NCI-H526 treated with DMSO at 0.1 percent for 48 hours (cell line): ENCODE measurements at regions not wholly inside any gene's neighbourhood (a gene's known extent, or its start where the extent isn't known, plus 50 kb on each side); places are given as distances from the start of the nearest gene placed in this dataset.

Experiments used
- DNase-seq: peaks from one replicate; lab custom pipeline; 2025; lab: John Stamatoyannopoulos, UW

GRCh38 chr13:107392205-107392604 lies 823.1 kb downstream of the LIG4 start:
- DNase-seq, result no peak

DNA sequence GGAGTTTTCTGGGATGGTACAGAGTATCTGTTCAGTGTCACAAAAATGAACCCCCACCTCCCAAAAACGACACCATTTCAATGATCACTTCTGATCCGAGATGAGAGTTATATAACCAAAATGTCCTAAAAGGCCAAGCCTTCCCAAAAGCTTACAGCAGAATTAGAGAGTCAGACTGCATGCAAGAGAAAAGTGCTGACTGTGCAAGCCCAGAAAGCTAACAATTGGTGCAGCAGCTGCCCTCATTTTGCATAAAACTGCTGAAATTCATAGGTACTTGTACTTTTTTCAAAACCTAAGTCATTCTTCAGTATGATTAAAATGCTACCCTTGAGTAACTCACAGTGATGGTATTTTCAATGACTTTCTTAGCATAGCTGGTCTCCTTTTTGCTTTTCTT lies 819.6 kb upstream of the ARGLU1 start:
- DNase-seq, result no peak

- no peak for DNase-seq
Observed at GRCh38 chr13:107379407-107380155, 811.6 kb upstream of the ARGLU1 start.

DNA sequence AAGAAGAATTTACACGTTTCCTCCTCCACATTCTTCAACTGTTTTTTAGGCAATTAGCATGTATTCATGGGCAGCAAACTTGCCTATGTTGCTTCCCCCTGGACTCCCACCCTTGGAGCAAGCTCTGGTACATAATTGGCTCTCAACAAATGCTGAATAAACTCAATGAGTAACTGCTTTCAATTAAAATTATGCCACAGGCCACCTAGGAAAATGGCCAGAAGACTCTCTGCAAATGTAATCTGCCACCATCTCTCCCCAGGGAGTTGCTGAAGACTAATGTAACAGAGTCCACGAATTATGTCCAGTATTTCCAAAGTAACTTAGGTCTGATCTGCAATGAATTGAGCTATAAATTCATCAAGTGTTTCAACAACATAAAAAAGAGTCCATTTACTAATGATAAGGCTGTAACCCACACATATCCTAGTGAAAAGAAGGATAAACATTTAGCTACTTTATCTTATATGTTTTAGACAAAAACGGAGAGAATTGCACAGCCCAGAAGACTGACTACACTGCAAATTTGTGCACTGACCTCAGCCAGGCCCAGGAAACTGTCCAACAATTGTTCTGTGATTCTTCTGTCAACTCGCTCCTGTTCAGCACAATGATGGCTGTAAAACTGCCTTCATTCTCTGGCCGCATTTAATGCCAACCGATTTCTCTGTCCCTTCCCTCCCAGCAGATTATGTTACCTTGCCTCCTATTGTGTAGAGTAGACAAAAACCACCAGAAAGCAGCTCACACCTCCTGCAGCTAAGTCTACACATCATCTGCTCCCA lies 808.6 kb upstream of the ARGLU1 start:
- DNase-seq, result no peak

DNA sequence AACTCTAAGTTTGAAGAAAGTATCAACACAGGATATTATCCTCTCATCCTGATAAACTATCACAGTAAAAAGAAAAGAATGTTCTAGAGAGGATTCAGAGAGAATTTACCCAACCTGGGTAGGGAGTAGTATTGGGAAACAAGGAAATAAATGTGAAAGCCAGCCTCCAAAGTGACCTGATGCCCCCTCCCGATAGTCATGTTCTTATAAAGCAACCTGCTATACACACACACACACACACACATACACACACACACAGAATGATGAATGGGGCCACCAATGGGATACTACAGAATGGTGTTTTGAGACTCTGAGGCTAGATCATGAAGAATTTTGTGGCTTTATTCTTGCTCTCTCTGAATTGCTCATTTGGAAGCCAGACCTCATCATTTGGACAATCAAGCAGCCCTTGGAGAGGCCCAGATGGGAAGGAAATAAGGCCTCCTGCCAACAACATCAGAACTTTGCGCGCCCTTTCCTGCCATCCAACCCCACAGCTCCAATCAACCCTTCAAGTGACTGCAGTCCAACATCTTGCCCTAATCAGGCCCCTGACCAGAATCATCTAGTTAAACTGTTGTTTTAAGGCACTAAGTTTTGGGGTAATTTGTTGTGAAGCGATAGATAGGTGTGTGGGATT lies 807.9 kb upstream of the ARGLU1 start:
- no peak for DNase-seq

DNA sequence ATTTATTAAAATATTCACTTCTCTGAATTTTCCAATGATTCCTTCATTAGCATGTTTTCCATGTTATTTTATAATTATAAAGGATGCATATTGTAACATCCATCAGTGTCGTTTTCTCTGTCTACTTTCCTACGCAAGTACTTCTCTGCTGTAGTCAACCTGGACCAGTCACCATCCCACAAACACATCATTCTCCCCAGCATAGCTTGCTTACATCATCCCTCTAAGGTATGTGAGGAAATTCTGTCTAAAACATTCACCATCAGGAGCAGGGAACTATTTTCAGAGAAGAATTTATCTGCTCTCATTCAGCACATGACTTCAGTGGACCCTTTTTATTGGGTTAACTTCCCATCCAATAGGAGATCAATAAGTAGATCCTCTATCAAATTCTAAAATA lies 806.1 kb upstream of the ARGLU1 start:
- DNase-seq, result no peak

GRCh38 chr13:107373551-107373950 lies 805.6 kb upstream of the ARGLU1 start:
- no peak for DNase-seq

GRCh38 chr13:107370015-107370785 lies 802.3 kb upstream of the ARGLU1 start:
- DNase-seq, result no peak

DNA sequence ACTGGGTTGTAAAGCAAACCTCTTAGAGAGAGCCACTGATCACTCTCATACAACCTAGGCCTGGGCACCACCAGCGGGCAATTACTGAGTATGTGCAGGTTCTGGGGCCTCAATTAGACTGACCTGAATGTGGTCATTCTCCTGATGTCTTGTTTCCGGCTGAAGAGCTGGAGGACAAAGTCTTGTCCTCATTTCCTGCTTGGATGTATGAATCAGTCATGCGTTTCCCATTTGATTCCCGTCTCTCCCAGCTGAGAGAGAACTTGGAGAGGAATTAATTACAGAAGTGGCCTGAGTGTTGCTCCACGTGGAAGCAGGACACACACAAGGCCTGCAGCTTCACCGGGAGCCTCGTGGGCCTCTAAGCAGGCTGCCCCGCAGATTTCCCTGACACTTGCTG lies 799.3 kb upstream of the ARGLU1 start:
- DNase-seq, result no peak

GRCh38 chr13:107365466-107366215 lies 797.7 kb upstream of the ARGLU1 start:
- DNase-seq, result no peak

GRCh38 chr13:107364658-107365057 lies 796.7 kb upstream of the ARGLU1 start:
- no peak for DNase-seq

- DNase-seq, result no peak
Observed at GRCh38 chr13:107361666-107362065, 793.7 kb upstream of the ARGLU1 start.

- no peak for DNase-seq
Observed at GRCh38 chr13:107360010-107360409, 792.1 kb upstream of the ARGLU1 start.

- DNase-seq, result no peak
Observed at GRCh38 chr13:107358866-107359265, 790.9 kb upstream of the ARGLU1 start.

GRCh38 chr13:107351305-107351704 lies 783.4 kb upstream of the ARGLU1 start:
- no peak for DNase-seq

DNA sequence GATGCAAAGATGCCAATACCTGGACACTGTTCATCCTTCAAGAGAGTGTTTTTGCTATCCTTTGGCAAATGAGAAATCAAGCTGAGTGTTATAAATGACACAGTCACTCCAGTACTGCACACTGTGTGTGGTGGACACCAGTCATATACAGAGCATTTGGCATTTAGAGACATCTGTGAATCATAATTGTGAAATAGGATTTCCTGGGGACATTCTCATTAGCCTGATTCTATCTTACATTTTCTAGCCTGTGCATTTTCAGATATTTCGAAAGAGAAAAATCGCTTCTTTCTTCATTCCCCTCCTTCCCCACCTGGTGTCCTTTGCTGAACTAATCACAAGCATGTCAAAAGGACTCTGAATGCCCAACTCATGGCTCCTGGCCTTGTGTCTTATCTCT lies 781.0 kb upstream of the ARGLU1 start:
- DNase-seq, result no peak

GRCh38 chr13:107348471-107348870 lies 780.5 kb upstream of the ARGLU1 start:
- DNase-seq, result no peak

- no peak for DNase-seq
Observed at GRCh38 chr13:107347641-107348369, 779.9 kb upstream of the ARGLU1 start.

- DNase-seq, result no peak
Observed at GRCh38 chr13:107342747-107343146, 774.8 kb upstream of the ARGLU1 start.

GRCh38 chr13:107339209-107339608 lies 771.3 kb upstream of the ARGLU1 start:
- DNase-seq, result no peak

- DNase-seq, result no peak
Observed at GRCh38 chr13:107332188-107332587, 764.3 kb upstream of the ARGLU1 start.
